Right lung (tissue), 2 donors: ENCODE measurements at regions not wholly inside any gene's neighbourhood (a gene's known extent, or its start where the extent isn't known, plus 50 kb on each side); places are given as distances from the start of the nearest gene placed in this dataset.
A peak's percentile ranks its signal among the peaks of the same experiment; 100 is the strongest.

ENCODE experiments used
- DNase-seq, 2 donors: peaks; one replicate each; pipeline ENCODE4 v3.0.0-alpha.2; 2013

- DNase-seq, result no peak
Measured at GRCh38 chr2:226652983-226653765, 146.4 kb downstream of the IRS1 start.

- no peak for DNase-seq
Measured at GRCh38 chr2:226652369-226652768, 147.3 kb downstream of the IRS1 start.

- peak; percentile 78 to 81 for DNase-seq
Measured at GRCh38 chr2:226649871-226650660, 149.6 kb downstream of the IRS1 start.

- DNase-seq, result no peak
Measured at GRCh38 chr2:226649201-226649600, 150.4 kb downstream of the IRS1 start.

GRCh38 chr2:226647621-226648518 lies 151.8 kb downstream of the IRS1 start:
- no peak for DNase-seq

- DNase-seq, result no peak
Measured at GRCh38 chr2:226644399-226644865, 155.2 kb downstream of the IRS1 start.

- no peak for DNase-seq
Measured at GRCh38 chr2:226643946-226644282, 155.7 kb downstream of the IRS1 start.

- no peak for DNase-seq
Measured at GRCh38 chr2:226643030-226643945, 156.3 kb downstream of the IRS1 start.

- DNase-seq, result no peak
Measured at GRCh38 chr2:226641008-226641407, 158.6 kb downstream of the IRS1 start.

GRCh38 chr2:226640501-226640900 lies 159.1 kb downstream of the IRS1 start:
- no peak for DNase-seq

- DNase-seq, result no peak
Measured at GRCh38 chr2:226639550-226639949, 160.1 kb downstream of the IRS1 start.

- no peak for DNase-seq
Measured at GRCh38 chr2:226638576-226638975, 161.0 kb downstream of the IRS1 start.

- DNase-seq, result no peak
Measured at GRCh38 chr2:226637383-226637782, 162.2 kb downstream of the IRS1 start.

- no peak for DNase-seq
Measured at GRCh38 chr2:226636586-226636985, 163.0 kb downstream of the IRS1 start.

GRCh38 chr2:226634943-226635604 lies 164.5 kb downstream of the IRS1 start:
- no peak for DNase-seq

GRCh38 chr2:226631671-226632070 lies 167.9 kb downstream of the IRS1 start:
- DNase-seq, result peak; percentile 51 to 66

GRCh38 chr2:226631187-226631586 lies 168.4 kb downstream of the IRS1 start:
- no peak for DNase-seq

- no peak for DNase-seq
Measured at GRCh38 chr2:226625946-226626345, 173.7 kb downstream of the IRS1 start.

GRCh38 chr2:226623587-226624368 lies 175.8 kb downstream of the IRS1 start:
- no peak for DNase-seq

- no peak for DNase-seq
Measured at GRCh38 chr2:226622484-226622883, 177.1 kb downstream of the IRS1 start.
